Prostate gland (tissue), 2 donors: ENCODE measurements at regions not wholly inside any gene's neighbourhood (a gene's known extent, or its start where the extent isn't known, plus 50 kb on each side); places are given as distances from the start of the nearest gene placed in this dataset.

Experiments
- CTCF ChIP-seq, 4 experiments: fragments of 200-600 bp in 2 of 4; fragments of 450-650 bp in 2 of 4; sonication (generic) in 2 of 4; IDR thresholded peaks; 1 replicate in 3 of 4; 2 replicates in 1 of 4; pipeline ENCODE4 v1.5.1; 2016 to 2019; ENCODE audit warnings: antibody characterized with exemption in 4 of 4, mild to moderate bottlenecking in 2 of 4, moderate library complexity in 2 of 4
- POLR2A ChIP-seq: fragments of 450-650 bp; IDR thresholded peaks from one replicate; pipeline ENCODE4 v1.6.1; 2016; ENCODE audit warnings: antibody characterized with exemption, mild to moderate bottlenecking

- TF ChIP-seq CTCF (IDR thresholded peaks at IDR 0.05) (no peak), POLR2A (no peak)
These were observed 147.3 kb downstream of the ACTL7B start for GRCh38 chr9:108708448-108708847.
